HL-60/S4 treated with phorbol 12-myristate 13-acetate at 8.2 ng/mL for 4 days and 3 days (cell line): ENCODE measurements at regions not wholly inside any gene's neighbourhood (a gene's known extent, or its start where the extent isn't known, plus 50 kb on each side); places are given as distances from the start of the nearest gene placed in this dataset.

ENCODE experiments used
- in situ Hi-C: fragments of 300-500 bp; cut with MboI; formaldehyde crosslinking; loops from 2 replicates; pipeline ENCODE4 v1.15.0; 2022; ENCODE audit warnings: low sequenced_read_pairs

DNA sequence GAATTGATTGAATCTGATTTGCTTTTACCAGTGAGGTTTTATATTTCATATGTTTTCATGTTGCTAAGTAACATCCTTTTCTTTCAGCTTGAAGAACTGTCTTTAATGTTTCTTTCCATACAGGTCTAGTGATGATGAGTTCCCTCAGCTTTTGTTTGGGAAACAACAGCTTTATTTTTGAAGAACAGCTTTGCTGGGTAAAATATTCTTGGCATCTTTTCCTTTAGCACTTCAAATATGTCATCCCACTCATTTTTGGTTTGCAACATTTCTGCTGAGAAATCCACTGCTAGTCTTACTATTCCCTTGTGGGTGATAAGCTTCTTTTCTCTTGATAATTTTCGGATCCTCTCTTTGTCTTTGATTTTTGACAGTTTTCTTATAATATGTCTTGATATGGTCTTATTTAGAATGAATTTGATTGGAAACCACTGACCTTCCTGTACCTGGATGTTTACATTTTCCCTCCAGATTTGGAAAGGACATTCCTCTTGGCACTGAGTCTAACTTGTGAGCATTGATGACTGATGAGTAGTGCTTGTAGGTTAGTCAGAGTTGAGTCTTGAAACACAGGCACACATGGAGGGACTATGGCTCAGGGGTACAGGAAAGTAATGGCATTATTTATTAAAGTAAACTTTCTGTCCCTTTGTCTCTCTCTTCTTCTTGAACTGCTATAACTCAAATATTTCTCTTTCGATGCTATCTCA lies 220.3 kb downstream of the SPATA31D1 start:
- in situ Hi-C loops = loop anchor here (25.0 kb wide), 1 partner anchor 103 kb away; no protein-coding TSS in a partner anchor

DNA sequence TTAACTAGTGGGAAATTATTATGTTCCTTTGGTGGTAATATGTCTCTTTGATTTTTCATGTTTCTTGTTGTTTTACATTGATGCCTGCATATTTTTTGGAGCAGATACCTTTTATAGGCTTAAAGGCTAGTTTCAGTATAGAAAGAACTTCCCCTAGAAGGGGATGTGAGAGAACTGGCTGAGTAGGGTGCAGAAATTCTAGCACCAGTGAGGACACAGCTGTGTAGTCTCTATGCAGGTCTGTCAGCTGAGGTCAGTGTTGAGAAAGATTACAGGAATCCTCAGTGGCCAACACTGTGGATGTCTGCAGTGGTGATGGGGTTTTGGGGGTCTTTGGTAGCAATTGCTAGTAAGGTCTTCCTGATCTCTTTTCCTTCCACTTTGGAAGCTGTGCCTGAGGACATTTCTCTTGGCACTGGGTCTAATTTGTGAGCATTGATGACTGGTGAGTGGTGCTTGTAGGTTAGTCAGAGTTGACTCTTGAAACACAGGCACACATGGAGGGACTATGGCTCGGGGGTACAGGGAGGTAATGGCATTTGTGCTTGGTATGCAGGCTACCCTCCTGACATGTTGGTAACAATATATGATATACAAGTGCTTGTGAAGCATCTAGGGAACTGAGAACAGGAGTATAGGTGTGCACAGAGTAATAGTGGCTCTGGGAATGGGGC lies 221.4 kb downstream of the SPATA31D1 start:
- in situ Hi-C loops = loop anchor here (25.0 kb wide), 1 partner anchor 102 kb away; no protein-coding TSS in a partner anchor

DNA sequence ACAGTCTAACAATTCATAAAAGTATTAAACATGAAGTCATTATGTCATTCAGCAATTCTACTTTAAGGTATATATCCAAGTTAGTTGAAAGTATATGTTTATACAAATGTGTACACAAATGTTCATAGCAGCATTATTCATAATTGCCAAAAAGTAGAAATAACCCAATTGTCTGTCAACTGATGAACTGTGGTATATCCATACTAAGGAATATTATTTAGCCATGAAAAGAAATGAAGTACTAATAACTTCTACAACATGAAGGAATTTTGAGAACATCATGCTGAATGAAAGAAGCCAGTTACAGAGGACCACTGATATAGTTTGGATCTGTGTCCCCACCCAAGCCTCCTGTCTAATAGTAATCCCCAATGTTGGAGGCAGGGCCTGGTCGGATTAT lies 224.3 kb downstream of the SPATA31D1 start:
- in situ Hi-C loops = loop anchor here (25.0 kb wide), 1 partner anchor 99 kb away; no protein-coding TSS in a partner anchor

DNA sequence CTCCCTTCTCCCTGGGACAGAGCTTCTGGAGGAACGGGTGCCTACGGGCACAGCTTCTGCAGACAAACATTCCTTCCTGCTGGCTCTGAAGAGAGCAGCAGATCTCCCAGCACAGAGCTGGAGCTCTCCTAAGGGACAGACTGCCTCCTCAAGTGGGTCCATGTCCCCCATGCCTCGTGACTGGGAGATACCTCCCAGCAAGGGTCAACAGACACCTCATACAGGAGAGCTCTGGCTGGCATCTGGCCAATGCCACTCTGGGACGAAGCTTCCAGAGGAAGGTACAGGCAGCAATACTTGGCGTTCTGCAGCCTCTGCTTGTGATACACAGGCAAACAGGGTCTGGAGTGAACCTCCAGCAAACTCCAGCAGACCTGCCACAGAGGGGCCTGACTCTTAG lies 227.9 kb downstream of the SPATA31D1 start:
- in situ Hi-C loops = loop anchor here (25.0 kb wide), 1 partner anchor 96 kb away; no protein-coding TSS in a partner anchor

DNA sequence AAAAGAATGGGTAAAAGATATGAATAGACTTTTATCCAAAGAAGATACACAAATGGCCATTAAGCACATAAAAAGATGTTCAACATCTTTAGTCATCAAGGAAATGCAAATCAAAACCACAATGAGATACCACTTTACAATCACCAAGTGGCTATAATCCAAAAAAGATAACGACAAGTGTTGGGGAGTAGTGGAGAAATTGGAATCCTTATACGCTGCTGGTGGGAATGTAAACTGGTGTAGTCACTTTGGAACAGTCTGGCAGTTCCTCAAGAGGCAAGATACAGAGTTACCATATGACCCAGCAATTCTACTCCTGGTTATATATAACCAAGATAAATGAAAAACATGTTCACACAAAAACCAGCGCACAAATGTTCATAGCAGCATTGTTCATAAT lies 234.9 kb downstream of the SPATA31D1 start:
- in situ Hi-C loops = loop anchor here (25.0 kb wide), 1 partner anchor 89 kb away; no protein-coding TSS in a partner anchor

DNA sequence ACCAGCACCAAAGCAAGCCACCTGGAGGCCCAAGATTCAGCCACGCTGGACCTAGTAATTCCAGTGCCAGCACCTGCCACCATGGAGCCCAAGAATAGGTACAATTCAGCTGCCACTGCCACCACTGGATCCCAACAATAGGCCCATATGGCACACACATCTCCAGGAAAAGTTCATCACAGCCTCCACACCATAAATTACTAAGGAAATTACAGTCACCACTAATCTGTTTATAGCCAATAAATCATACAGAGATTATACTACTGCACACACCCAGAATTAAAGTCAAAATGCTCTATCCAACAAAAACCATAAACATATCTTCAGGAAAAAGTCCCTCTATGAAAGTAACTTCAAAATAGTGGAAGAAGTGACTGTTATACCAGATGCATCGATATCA lies 242.8 kb downstream of the SPATA31D1 start:
- in situ Hi-C loops = no loop called here

DNA sequence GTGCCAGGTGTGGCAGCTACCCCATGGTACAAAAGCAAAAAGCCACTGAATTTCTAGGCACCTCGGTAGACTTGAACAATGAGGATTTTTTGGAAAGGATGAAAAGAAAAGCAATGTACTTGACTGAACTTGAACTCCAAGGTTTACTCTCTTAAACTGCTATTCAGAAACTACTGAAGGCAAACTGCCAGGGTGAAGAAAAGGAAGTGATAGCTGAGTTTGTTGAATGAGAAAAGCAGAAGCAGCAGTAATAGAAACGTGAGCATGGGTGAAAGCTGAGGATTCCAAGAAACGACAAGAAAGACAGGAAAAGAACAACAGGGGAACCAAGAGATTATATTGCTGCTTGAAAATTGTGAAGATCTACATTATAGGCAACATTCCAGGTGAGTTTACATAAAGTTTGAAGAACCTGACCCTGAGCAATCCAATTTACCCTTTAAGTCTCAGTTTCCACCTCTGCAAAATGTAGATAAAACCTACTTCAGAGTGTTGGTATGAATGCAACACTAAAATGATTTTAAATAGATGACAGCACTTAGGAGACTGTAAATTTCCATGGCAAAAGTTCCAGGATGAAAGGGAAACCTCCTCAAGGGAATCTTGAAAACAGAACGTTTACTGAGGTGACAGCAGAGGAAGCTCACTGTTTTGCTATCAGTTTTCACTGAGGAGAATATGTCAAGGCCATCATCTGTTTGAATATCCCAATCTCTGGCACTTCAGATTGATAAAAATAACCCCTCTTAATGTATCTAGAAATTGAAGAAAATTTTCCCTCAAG lies 245.8 kb downstream of the SPATA31D1 start:
- in situ Hi-C loops = no loop called here

DNA sequence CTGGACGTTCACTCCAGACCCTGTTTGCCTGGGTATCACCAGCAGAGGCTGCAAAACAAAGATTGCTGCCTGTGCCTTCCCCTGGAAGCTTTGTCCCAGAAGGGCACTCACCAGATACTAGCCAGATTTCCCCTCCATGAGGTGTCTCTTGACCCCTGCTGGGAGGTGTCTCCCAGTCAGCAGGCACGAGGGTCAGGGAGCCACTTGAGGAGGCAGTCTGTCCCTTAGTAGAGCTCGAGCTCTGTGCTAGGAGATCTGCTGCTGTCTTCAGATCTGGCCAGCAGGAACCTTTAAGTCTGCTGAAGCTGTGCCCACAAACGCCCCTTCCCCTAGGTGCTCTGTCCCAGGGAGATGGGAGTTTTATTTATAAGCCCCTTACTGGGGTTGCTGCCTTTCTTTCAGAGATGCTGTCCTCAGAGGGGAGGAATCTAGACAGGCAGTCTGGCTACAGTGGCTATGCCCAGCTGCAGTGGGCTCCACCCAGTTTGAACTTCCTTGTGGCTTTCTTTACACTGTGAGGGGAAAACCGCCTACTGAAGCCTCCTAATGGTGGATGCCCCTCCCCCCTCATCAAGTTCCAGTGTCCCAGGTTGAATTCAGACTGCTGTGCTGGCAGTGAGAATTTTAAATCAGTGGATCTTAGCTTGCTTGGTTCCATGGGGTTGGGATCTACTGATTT lies 253.9 kb downstream of the SPATA31D1 start:
- in situ Hi-C loops = no loop called here

DNA sequence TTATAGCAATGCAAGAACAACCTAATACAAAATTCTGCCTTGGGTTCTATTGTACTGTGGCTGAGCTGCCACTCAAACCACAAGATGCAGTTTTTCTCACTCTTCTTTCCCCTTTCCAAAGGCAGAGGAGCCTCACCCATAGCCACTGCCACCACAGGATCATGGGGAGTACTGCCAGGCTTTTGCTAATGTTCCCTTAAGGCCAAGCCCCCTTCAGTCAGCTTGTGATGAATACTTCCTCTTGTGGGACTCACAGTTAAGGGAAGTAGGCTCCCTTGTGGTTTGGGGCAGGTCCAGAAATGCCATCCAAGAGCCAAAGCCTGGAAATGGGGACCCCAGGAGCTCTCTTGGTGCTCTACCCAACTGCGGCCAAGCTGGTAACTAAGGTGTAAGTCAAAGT lies 258.7 kb downstream of the SPATA31D1 start:
- in situ Hi-C loops = no loop called here

DNA sequence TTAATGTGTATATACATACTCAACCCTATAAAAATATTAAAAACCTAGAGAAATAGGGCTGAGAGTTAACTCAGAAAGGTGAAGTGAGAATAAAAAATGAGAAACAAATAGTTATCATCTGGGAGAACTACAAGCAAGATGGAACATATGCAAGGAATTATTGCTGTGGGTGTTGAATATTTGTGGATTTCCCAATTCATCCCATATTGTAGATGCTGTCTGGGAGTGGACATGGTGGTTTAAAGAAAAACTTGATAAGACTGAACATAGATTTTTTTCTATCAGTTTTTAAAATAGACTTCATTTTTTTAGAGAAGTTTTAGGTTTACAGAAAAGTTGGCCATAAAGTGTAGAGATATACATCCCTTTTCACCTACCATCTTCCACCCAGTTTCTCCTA lies 263.5 kb downstream of the SPATA31D1 start:
- in situ Hi-C loops = no loop called here

DNA sequence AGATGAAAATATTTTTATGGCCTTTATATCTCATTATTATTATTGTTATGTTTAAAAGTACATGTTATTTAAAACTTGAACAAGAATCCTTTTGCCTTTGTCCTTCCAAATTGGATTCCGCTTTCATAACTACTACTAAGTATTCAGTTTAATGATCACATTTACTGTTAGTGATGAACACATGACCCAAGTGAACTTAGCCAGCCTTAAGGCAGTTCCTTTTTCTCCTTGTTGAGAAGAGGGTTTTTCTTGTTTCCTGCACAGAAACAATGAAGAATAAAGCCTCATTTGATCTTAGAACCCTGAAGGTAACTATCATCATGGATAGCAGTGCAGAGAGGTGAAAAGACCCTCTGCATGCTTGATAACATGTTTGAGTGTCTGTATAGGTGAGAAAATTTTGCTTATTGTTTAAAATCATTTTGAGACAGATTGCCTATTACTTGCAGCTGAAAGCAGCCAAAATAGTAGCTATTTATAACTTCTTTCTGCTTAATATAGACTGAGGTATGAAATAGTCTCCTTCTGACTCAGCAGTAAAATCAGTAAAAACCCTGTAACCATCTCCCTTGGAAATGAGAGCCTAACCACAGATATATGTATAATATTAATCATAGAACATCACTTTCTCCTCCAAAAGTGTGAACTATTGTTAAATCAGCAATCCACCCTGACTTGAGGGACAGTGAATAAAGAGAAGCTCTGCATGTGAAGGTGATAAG lies 266.2 kb downstream of the SPATA31D1 start:
- in situ Hi-C loops = no loop called here

DNA sequence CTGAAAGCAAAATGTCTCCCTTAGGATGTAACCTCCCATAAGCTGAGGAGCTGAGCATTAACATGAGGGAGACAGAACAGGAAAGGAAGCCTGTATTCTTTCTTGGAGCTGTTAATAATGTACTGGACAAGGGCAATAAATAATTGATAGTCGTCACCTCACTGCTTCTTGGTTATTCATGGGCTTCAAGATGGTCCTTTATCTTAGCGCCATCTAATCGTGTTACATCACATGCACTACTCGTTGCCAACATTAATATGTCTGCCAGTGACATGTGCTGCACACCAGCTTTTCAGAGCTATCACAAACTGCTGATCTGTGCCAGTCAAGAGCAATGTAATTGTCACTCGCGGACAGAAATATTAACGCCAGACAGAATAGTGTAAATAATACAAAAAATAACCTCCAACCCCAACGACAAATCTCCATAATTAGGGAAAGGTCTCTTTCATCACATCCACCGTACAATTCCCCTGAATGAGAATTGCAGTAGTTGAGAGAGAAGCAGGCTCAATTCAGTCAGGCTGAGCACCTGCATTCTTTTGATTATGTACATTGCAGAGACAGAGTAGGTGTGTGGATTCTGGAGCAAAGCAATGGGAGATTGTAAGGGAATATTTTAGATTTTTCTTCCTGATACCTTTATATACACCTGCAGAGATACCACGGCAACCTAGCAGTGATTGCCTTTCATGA lies 267.1 kb downstream of the SPATA31D1 start:
- in situ Hi-C loops = no loop called here

DNA sequence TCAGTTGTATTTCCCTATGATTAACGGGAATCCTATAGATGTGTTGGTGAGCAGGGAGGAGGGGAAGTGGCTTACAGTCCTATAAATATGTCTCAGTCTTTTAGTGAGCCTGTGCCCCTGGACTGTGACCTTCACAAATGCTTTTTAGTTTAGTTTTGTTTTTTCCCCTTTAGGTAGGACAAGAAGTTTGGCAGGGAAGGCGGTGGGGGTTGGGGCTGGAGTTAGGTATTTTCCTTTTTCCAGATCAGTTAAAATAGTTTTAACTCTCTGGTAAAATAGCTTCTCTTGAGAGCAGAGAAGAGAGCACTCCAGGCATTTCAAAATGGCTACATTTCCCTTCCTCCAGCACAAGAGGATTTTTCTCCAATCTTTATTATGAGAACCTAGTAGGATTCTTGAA lies 272.1 kb downstream of the SPATA31D1 start:
- in situ Hi-C loops = no loop called here

DNA sequence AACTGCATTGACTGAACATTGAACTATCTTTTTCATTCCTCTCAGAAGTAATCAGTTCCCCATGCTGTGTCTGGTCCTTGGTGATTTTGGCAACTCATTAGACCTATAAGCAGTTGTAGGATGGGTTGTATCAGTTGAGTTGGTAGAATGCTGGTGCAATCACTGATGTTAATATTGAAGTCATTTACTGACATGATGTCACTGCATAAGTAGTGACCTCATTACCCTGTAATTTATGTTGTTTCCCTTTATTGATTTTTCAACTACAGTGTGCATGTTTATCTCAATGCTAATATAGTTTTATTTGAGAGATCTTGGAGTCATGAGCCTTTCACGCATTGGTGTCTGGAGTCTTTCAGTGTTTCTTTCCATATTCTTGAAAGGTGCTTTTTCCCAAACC lies 275.0 kb downstream of the SPATA31D1 start:
- in situ Hi-C loops = no loop called here

DNA sequence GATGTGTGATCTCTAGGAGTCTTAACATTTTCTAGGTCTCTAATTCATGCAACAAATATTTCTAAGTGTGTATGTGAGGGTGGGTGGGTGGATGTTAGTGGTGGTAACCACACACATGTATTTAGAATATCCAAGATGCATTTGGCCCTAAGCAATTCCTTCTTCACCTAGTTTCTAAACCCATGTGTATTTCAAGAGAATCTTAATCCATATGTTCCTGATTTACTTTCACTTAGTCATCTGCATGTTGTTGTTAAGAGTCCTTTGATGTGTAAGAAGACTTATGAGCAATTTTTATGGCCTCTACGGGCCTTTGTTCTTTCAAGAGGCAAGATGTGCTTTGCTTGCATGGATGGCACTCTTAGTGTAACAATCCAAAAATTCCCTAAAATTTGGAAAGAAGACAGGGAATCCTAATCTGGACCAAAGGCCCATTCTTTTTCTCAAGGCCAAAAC lies 282.6 kb downstream of the SPATA31D1 start:
- in situ Hi-C loops = no loop called here

DNA sequence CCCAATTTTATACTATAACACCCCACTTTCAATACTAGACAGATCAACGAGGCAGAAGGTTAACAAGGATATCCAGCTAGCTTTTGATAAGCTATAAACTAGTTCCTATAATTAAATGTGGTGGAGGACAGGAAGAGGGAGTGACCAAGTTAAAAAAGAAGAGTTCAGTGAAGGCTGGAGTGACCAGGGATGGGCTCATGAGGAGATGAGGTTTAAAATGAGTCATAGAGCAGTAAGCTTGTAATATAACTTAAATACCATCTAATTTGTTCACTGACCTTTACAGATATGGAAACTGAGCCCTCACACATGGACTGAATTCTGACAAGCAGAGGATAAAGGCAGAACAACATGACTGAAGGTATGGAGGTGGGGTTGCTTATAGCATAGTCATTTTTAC lies 284.5 kb downstream of the SPATA31D1 start:
- in situ Hi-C loops = no loop called here

DNA sequence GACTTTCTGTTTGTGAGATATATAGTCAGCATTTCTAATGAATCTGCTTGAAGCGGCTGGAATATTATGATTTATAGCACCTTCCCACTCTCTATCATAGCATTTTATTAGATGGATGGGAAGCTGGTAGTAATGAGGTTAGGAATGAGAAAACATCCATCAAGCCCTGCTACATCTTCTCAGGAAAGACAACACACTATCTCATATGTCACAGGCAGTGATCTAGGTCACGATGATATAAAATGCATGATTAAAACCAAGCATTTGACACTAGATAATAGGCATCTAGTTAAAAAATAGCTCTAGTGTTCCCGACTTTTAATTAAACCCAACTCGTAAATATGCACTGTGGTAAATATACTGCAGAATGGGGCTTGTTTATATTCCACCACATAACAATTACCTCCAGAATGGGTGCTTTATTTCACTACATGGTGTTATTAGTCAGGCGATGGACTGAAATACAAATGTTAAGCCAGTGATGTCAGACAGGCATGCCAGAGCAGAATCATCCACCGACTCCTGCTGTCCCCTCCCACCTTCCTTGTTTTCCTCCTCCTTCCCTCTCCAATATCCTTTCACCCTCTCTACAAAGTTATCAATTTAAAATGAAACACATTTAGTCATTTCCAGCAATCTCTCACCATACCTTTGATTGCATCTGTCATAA lies 286.8 kb downstream of the SPATA31D1 start:
- in situ Hi-C loops = no loop called here

DNA sequence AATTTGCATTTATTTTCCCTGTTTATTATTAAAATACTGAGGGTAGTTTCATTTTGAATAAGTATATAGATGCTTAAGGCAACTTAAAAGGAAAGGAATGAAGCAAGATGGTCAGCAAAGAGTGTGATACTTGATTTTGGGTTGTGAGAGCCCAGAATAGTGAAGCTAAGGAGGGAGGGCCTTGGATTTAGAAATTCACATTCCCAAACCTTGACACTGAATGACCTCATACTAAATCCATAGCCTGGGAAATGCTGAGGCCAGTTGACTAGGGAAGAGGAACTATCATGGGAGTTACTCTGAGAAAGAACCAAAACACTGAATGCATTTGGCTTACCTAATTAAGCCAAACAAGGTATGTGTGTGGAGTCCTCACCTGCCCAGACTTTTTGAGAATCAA lies 292.5 kb downstream of the SPATA31D1 start:
- in situ Hi-C loops = no loop called here

DNA sequence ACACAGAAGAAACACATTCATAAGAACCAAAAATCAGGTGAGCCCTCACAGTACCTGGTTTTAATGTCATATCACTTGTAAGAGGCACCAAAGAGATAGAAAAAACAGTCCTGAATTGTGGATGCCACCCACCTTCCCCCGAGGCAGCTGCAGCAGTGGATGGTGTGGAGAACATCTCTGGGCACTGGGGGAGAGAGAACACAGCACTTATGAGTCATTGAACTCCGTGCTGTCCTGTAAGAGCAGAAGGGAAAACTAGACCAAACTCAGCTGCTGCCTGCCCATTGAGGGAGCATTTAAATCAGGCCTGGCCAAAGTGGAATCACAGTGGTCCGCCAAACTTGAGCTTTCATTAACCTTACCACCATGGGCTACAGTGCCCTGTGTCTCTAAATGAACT lies 296.2 kb downstream of the SPATA31D1 start:
- in situ Hi-C loops = no loop called here
